ENCODE measurements at regions not wholly inside any gene's neighbourhood (a gene's known extent, or its start where the extent isn't known, plus 50 kb on each side); places are given as distances from the start of the nearest gene placed in this dataset.
"Not testable (repeated sequence)": the region's sequence is repeated elsewhere in the genome, so short reads cannot be mapped to it uniquely, and the experiment has no call there.

DNA sequence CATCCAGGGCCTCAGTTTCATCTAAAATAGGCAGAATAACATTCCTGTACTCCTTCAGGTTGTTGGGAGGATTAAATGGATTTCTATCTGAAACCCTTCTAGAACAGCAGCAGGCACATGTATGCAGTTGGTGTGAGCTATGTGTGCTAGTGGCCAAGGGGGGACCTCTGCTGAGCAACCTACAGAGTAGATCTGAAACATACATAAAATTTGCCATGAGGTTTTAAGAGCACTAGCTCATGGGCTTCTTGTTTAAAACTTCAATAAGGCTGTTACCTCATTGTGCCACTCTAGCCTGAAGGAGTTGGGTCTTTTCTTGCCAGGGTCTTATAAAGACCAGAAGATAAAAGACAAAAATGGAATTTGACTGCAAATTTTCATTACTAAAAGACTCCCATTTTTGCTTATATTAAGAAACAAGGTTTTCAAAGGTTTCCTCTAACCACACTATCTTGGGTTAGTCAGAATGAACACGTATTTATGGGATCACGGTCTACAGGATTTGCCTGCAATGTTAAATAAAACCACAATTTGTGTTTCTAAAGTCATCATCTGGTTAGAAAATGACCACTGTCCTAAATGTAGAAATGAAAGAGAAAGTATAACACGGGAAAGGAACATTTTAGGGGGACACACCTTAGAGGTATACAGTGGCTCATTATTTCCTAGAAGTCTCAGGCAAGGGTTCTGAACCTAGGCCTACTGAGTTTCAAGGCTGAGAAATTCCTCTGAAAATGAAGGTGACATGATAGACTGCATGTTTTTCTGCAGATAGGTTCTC is 144.9 kb upstream of the OLIG3 start:
- peaks cover 10% of the 10 kb centered on the region for H3K4me1 ChIP-seq
- WGBS, 3 donors: 73 to 84% (median 76%) methylated on average over 3 of the region's 3 CpGs
- no peak for ATAC-seq
- no peaks in the 10 kb centered on the region for H3K36me3 ChIP-seq (ENCODE audit: insufficient read depth in 1 of 2, low read depth in 1 of 2)
- TF ChIP-seq, protein P1, sequence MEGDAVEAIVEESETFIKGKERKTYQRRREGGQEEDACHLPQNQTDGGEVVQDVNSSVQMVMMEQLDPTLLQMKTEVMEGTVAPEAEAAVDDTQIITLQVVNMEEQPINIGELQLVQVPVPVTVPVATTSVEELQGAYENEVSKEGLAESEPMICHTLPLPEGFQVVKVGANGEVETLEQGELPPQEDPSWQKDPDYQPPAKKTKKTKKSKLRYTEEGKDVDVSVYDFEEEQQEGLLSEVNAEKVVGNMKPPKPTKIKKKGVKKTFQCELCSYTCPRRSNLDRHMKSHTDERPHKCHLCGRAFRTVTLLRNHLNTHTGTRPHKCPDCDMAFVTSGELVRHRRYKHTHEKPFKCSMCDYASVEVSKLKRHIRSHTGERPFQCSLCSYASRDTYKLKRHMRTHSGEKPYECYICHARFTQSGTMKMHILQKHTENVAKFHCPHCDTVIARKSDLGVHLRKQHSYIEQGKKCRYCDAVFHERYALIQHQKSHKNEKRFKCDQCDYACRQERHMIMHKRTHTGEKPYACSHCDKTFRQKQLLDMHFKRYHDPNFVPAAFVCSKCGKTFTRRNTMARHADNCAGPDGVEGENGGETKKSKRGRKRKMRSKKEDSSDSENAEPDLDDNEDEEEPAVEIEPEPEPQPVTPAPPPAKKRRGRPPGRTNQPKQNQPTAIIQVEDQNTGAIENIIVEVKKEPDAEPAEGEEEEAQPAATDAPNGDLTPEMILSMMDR (IDR thresholded peaks at IDR 0.05): no peak
- peaks cover 0 to 2% (median 0%) of the 10 kb centered on the region in 3 donors for H3K27me3 ChIP-seq (ENCODE audit: insufficient read depth in 3 of 3, low read length in 2 of 3)
- DNase-seq: no peak
- H3K9me3 ChIP-seq: no peaks in the 10 kb centered on the region
- no peak overlapping the region for H3K27ac ChIP-seq
- intact Hi-C loops (cut with DNase I): loop anchor here in 1 of 2 donors (2.0 kb wide), 1 partner anchor 544 kb away; no protein-coding TSS in a partner anchor
- no peak overlapping the region for H3K4me3 ChIP-seq

DNA sequence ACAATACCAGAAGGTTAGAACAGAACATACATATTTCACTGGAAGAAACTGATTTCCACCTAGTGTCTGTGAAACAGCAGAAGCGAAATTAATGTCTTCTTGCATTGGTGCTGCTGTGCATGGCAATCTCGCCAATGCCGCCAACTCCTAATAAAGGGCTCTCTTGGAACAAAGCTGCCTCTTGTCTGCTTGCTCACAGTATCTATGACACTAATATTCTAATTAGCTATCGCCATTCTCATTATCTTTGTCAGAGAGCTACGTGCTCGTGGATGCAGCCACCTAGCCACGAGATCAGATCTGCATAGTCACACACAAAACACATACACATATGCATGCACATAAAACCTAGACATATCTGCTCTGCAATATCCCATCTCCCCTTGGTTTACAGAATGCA is 145.9 kb upstream of the OLIG3 start:
- Histone ChIP-seq H3K36me3 (ENCODE audit: insufficient read depth in 1 of 2, low read depth in 1 of 2) (no peaks in the 10 kb centered on the region), H3K27ac (no peak overlapping the region), H3K27me3 (ENCODE audit: insufficient read depth in 3 of 3, low read length in 2 of 3) (no peaks in the 10 kb centered on the region), H3K9me3 (no peaks in the 10 kb centered on the region), H3K4me1 (peaks cover 10% of the 10 kb centered on the region), H3K4me3 (no peak overlapping the region)
- TF ChIP-seq, protein P1 (IDR thresholded peaks at IDR 0.05): no peak
- DNase-seq: no peak
- ATAC-seq: no peak
- 88 to 90% (median 89%) methylated on average over 7 of the region's 7 CpGs for WGBS, 3 donors
- intact Hi-C loops (cut with DNase I): loop anchor here (5.0 to 10.0 kb wide), 5 partner anchors 368 to 1055 kb away; no protein-coding TSS in a partner anchor

DNA sequence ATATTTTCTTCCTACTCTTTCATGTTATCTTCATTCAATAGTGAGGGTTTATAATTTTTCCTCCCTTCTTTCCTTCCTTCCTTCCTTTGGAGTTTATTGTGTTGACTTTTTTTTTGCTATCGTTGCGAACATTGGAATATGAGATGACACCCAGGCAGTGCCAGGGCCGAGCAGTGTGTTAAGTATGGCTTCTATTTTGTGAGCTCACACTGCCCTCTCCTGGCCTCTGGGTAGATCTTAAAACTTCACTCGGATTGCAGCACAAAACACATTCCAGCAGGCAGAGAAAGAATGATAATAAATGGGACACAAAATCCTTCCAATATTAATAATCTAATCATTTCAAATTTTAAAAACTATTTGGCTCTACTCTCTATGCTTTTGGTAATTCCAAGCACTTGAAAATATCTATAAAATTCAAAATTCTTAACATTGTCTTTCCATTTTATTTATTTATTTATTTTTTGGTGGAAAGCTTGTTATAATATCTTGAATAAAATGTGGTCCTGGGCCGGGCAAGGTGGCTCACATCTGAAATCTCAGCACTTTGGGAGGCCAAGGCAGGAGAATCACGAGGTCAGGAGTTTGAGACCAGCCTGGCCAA is 147.4 kb upstream of the OLIG3 start:
- DNase-seq (peak; percentile 55 to 77), ATAC-seq (peak; percentile 88 to 97 (median 92))
- no peaks in the 10 kb centered on the region for H3K36me3 ChIP-seq (ENCODE audit: insufficient read depth in 1 of 2, low read depth in 1 of 2)
- intact Hi-C loops (cut with DNase I): loop anchor here (5.0 to 10.0 kb wide), 5 partner anchors 369 to 1057 kb away; no protein-coding TSS in a partner anchor
- no peak overlapping the region for H3K4me3 ChIP-seq
- no peaks in the 10 kb centered on the region for H3K27me3 ChIP-seq (ENCODE audit: insufficient read depth in 3 of 3, low read length in 2 of 3)
- H3K27ac ChIP-seq: no peak overlapping the region
- TF ChIP-seq, protein P1 (IDR thresholded peaks at IDR 0.05): peak; percentile 77
- WGBS, 3 donors: 10 to 14% (median 12%) methylated on average over 6 of the region's 6 CpGs
- H3K9me3 ChIP-seq: no peaks in the 10 kb centered on the region
- H3K4me1 ChIP-seq: peaks cover 10% of the 10 kb centered on the region

DNA sequence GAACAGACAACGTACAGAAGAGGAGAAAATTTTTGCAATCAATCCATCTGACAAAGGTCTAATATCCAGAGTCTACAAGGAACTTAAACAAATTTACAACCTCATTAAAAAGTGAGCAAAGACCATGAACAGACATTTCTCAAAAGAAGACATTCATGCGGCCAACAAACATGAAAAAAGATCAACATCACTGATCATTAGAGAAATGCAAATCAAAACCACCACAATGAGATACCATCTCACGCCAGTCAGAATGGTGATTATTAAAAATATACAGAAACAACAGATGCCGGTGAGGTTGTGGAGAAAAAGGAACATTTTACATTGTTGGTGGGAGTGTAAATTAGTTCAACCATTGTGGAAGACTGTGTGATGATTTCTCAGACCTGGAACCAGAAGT is 149.0 kb upstream of the OLIG3 start:
- ATAC-seq; DNase-seq; H3K4me1 ChIP-seq; H3K27me3 ChIP-seq (ENCODE audit: insufficient read depth in 3 of 3, low read length in 2 of 3); H3K4me3 ChIP-seq; H3K9me3 ChIP-seq; H3K36me3 ChIP-seq (ENCODE audit: insufficient read depth in 1 of 2, low read depth in 1 of 2); H3K27ac ChIP-seq: not testable (repeated sequence)
- 68 to 87% (median 85%) methylated on average over 4 of the region's 4 CpGs for WGBS, 3 donors
- intact Hi-C loops (cut with DNase I): loop anchor here (5.0 to 10.0 kb wide), 5 partner anchors 371 to 1058 kb away; no protein-coding TSS in a partner anchor

DNA sequence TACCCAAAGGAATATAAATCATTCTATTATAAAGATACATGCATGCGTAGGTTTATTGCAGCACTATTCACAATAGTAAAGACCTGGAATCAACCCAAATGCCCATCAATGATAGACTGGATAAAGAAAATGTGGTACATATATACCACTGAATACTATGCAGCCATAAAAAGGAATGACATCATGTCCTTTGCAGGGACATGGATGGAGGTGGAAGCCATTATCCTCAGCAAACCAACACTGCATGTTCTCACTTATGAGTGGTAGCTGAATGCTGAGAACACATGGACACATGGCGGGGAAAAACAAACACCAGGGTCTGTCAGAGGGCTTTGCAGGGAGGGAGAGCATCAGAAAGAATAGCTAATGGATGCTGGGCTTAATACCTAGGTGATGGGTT is 149.4 kb upstream of the OLIG3 start:
- intact Hi-C loops (cut with DNase I): loop anchor here (5.0 to 10.0 kb wide), 5 partner anchors 371 to 1059 kb away; no protein-coding TSS in a partner anchor
- H3K27me3 ChIP-seq (ENCODE audit: insufficient read depth in 3 of 3, low read length in 2 of 3); DNase-seq; H3K9me3 ChIP-seq; H3K36me3 ChIP-seq (ENCODE audit: insufficient read depth in 1 of 2, low read depth in 1 of 2); ATAC-seq; H3K4me1 ChIP-seq; H3K4me3 ChIP-seq; H3K27ac ChIP-seq: not testable (repeated sequence)
- WGBS, 3 donors: 63 to 76% (median 64%) methylated on average over 2 of the region's 2 CpGs

Data from psoas muscle (tissue), 7 donors.